HepG2 (cell line): ENCODE measurements at regions not wholly inside any gene's neighbourhood (a gene's known extent, or its start where the extent isn't known, plus 50 kb on each side); places are given as distances from the start of the nearest gene placed in this dataset.

Experiments
- KLF12 ChIP-seq: sonication (generic); formaldehyde crosslinking; IDR thresholded peaks from 2 replicates; pipeline ENCODE4 v1.4.0; 2020; ENCODE audit warnings: missing genetic modification reagents, borderline replicate concordance
- SRSF4 ChIP-seq: fragments of 200-400 bp; formaldehyde crosslinking; IDR thresholded peaks from one replicate; pipeline ENCODE4 v1.6.1; 2018; ENCODE audit warnings: mild to moderate bottlenecking, low read depth, low read length, moderate library complexity; ENCODE audit not compliant: poor library complexity, severe bottlenecking
- TRIM24 ChIP-seq: sonication (generic); formaldehyde crosslinking; IDR thresholded peaks from 2 replicates; pipeline ENCODE4 v1.8.0; 2022; ENCODE audit warnings: mild to moderate bottlenecking, missing genetic modification reagents
- ZNF124 ChIP-seq: sonication (generic); formaldehyde crosslinking; IDR thresholded peaks from 2 replicates; pipeline ENCODE4 v1.4.0; 2020; ENCODE audit warnings: missing genetic modification reagents
- ZNF34 ChIP-seq: sonication (generic); formaldehyde crosslinking; IDR thresholded peaks from 2 replicates; pipeline ENCODE4 v1.4.0; 2020; ENCODE audit warnings: mild to moderate bottlenecking, missing genetic modification reagents, borderline replicate concordance
- ZNF569 ChIP-seq: sonication (generic); formaldehyde crosslinking; IDR thresholded peaks from 2 replicates; pipeline ENCODE4 v1.5.0; 2020; ENCODE audit warnings: mild to moderate bottlenecking, missing genetic modification reagents, moderate library complexity, borderline replicate concordance
- TF ChIP-seq, protein P1 (sequence below): sonication (generic); formaldehyde crosslinking; IDR thresholded peaks from 2 replicates; pipeline ENCODE4 v1.4.0; 2020; ENCODE audit warnings: mild to moderate bottlenecking, missing genetic modification reagents
- TF ChIP-seq, protein P2 (sequence below): sonication (generic); formaldehyde crosslinking; IDR thresholded peaks from 2 replicates; pipeline ENCODE4 v1.4.0; 2020; ENCODE audit warnings: missing genetic modification reagents

DNA sequence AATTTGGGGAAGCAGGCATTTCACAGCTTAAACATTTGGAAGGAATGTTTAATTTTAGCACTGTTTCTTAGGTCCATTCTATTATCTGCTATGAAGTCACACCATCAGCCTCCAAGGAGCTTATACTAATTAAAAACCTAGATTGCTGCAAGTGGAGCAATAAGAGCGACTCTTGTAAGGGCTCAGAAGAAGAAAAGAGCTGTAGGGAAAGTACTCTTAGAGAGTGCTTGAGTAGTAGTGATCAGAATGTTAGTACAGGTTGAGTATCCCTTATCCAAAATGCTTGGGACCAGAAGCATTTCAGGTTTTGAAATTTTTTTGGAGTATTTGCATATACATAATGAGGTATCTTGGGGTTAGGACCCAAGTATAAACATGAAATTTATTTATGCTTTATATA is 285.3 kb downstream of the UBE3D start (continued):
- TF ChIP-seq, protein P1, sequence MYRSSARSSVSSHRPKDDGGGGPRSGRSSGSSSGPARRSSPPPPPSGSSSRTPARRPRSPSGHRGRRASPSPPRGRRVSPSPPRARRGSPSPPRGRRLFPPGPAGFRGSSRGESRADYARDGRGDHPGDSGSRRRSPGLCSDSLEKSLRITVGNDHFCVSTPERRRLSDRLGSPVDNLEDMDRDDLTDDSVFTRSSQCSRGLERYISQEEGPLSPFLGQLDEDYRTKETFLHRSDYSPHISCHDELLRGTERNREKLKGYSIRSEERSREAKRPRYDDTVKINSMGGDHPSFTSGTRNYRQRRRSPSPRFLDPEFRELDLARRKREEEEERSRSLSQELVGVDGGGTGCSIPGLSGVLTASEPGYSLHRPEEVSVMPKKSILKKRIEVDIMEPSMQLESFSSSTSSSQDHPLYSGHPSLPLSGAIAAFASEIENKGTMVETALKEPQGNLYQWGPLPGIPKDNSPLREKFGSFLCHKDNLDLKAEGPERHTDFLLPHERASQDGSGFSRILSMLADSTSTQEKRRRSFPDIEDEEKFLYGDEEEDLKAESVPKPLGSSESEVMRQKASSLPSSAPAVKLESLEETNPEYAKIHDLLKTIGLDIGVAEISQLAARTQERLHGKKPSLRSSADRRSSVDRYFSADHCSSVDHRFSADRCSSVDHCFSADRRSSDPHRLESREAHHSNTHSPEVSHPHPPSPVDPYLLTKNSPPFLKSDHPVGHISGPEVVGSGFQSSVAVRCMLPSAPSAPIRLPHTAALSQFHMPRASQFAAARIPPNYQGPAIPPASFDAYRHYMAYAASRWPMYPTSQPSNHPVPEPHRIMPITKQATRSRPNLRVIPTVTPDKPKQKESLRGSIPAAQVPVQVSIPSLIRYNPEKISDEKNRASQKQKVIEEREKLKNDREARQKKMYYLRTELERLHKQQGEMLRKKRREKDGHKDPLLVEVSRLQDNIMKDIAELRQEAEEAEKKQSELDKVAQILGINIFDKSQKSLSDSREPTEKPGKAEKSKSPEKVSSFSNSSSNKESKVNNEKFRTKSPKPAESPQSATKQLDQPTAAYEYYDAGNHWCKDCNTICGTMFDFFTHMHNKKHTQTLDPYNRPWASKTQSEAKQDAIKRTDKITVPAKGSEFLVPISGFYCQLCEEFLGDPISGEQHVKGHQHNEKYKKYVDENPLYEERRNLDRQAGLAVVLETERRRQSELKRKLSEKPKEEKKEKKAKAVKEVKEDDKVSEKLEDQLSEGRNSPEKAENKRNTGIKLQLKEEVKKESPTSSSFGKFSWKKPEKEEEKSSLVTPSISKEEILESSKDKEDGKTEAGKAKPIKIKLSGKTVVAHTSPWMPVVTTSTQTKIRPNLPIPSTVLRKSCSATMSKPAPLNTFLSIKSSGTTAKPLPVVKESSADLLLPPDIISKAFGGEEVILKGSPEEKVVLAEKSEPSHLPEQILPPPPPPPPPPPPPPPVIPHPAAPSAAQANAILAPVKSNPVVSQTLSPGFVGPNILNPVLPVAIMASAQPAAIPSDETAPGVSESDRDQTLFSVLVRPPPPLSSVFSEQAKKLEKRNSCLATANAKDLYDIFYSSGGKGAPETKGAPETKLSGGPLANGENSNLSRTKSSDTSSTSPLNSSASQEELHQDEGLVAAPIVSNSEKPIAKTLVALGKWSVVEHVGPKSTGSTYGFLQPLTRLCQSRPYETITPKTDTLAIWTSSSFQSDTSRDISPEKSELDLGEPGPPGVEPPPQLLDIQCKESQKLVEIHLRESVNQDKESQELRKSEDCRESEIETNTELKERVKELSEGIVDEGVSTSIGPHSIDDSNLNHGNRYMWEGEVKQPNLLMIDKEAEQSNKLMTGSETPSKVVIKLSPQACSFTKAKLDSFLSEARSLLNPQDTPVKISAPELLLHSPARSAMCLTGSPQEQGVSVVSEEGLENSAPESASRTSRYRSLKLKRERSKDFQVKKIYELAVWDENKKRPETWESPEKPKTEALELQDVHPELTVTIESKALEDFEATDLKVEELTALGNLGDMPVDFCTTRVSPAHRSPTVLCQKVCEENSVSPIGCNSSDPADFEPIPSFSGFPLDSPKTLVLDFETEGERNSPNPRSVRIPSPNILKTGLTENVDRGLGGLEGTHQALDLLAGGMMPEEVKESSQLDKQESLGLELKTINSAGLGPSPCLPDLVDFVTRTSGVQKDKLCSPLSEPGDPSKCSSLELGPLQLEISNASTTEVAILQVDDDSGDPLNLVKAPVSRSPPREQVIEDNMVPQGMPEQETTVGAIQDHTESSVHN (CRISPR knock-in tag), result no peak
- TF ChIP-seq ZNF34 (no peak), TRIM24 (no peak), ZNF569 (CRISPR knock-in tag) (no peak), KLF12 (CRISPR knock-in tag) (no peak), SRSF4 (no peak), ZNF124 (CRISPR knock-in tag) (no peak)
- TF ChIP-seq, protein P2, sequence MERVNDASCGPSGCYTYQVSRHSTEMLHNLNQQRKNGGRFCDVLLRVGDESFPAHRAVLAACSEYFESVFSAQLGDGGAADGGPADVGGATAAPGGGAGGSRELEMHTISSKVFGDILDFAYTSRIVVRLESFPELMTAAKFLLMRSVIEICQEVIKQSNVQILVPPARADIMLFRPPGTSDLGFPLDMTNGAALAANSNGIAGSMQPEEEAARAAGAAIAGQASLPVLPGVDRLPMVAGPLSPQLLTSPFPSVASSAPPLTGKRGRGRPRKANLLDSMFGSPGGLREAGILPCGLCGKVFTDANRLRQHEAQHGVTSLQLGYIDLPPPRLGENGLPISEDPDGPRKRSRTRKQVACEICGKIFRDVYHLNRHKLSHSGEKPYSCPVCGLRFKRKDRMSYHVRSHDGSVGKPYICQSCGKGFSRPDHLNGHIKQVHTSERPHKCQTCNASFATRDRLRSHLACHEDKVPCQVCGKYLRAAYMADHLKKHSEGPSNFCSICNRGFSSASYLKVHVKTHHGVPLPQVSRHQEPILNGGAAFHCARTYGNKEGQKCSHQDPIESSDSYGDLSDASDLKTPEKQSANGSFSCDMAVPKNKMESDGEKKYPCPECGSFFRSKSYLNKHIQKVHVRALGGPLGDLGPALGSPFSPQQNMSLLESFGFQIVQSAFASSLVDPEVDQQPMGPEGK (CRISPR knock-in tag), result no peak
